Heart right ventricle (tissue), 16 donors: ENCODE measurements at regions not wholly inside any gene's neighbourhood (a gene's known extent, or its start where the extent isn't known, plus 50 kb on each side); places are given as distances from the start of the nearest gene placed in this dataset.

Experiments
- ATAC-seq, 8 donors: fragments of 200-7000 bp; cut with Tn5 transposase; one replicate each; pipeline ENCODE4 v1.9.1; 2020; ENCODE audit warnings: mild to moderate bottlenecking in 8 of 8, moderate library complexity in 8 of 8, moderate number of reproducible peaks in 1 of 8
- DNase-seq, 2 donors: peaks; one replicate each; pipeline ENCODE4 v3.0.0-alpha.2; 2020
- H3K27ac ChIP-seq, 10 donors: fragments of 200-600 bp; sonication (generic) in 2 of 10; one replicate each; pipeline versions ENCODE4 v1.5.0 to v1.8.0; 2020 to 2022; ENCODE audit warnings: mild to moderate bottlenecking in 3 of 10
- H3K27me3 ChIP-seq, 7 donors: fragments of 200-600 bp; one replicate each; pipeline ENCODE4 v1.8.0; 2021 to 2022; ENCODE audit warnings: mild to moderate bottlenecking in 2 of 7
- H3K36me3 ChIP-seq, 9 donors: fragments of 200-600 bp; sonication (generic) in 1 of 9; one replicate each; pipeline versions ENCODE4 v1.5.0 to v1.8.0; 2020 to 2022; ENCODE audit warnings: mild to moderate bottlenecking in 2 of 9
- H3K4me1 ChIP-seq, 9 donors: fragments of 200-600 bp; sonication (generic) in 1 of 9; one replicate each; pipeline versions ENCODE4 v1.5.0 to v1.8.0; 2020 to 2022; ENCODE audit warnings: mild to moderate bottlenecking in 4 of 9
- H3K4me3 ChIP-seq, 10 donors: fragments of 200-600 bp; sonication (generic) in 2 of 10; one replicate each; pipeline versions ENCODE4 v1.5.0 to v1.8.0; 2020 to 2022; ENCODE audit warnings: mild to moderate bottlenecking in 7 of 10, moderate library complexity in 2 of 10
- H3K9me3 ChIP-seq, 11 donors: fragments of 200-600 bp in 10 of 11; sonication (generic) in 2 of 11; one replicate each; pipeline versions ENCODE4 v1.5.0 to v1.8.0; 2013 to 2022; ENCODE audit warnings: mild to moderate bottlenecking in 2 of 11, control low read depth in 1 of 11, moderate library complexity in 1 of 11
- WGBS, 2 donors: extraction: QIAGEN DNeasy Blood & Tissue Kit; methylation state at CpG; one replicate each; pipeline ENCODE4 v1.1.7; 2013; ENCODE audit warnings: inconsistent platforms in 1 of 2; 5-methylcytosine and 5-hydroxymethylcytosine counted together
- intact Hi-C, 10 donors: fragments of 100-400 bp; cut with DNase I; formaldehyde crosslinking; loops; one replicate each; pipeline versions ENCODE4 v1.11.1 to v1.14.2; 2022
- TF ChIP-seq, protein P1 (sequence below), 9 donors: fragments of 200-600 bp; sonication (generic) in 2 of 9; IDR thresholded peaks; one replicate each; pipeline versions ENCODE4 v1.5.0 to v1.8.0; 2021 to 2022; ENCODE audit warnings: antibody characterized with exemption in 9 of 9, mild to moderate bottlenecking in 5 of 9, moderate library complexity in 1 of 9
- donor health status: Arrhythmogenic right ventricular cardiomyopathy.
- donor health status: ischemic (EF 13 %, LVEDD 7.1; RV severe dilation, severe dysfunction).
- donor health status: healthy with polysubstance abuse.
- donor health status: DM: no; HTN: yes; CAD: no.
- donor health status: DM: no; HTN: no; CAD: no.
- donor health status: ischemic (EF 25% LVEDD 6.9; RV normal size, moderate dysfunction).
- donor health status: ischemic (EF 25% LVEDD 5.7; RV mildly dilated, moderate dysfunction).
- donor health status: healthy.
- donor health status: DM: yes; HTN: yes; CAD: no.
- donor health status: Ischemic cardiomyopathy.
- donor health status: ischemic (EF 35%, LVEDD 5.7; RV mildly dilated, moderate dysfunction).
- donor health status: nonischemic (EF 11% LVEDD 7.7; RV severe dilation, severe dysfunction).
- donor health status: DM: yes; HTN: yes; CAD: no.
- donor health status: PGD.
- donor health status: ischemic (EF 29% LVEDD 5.4; RV normal size, mild dysfunction).
- donor health status: nonischemic (EF 23%, LVEDD 6.1; RV moderate dilation, normal function).

DNA sequence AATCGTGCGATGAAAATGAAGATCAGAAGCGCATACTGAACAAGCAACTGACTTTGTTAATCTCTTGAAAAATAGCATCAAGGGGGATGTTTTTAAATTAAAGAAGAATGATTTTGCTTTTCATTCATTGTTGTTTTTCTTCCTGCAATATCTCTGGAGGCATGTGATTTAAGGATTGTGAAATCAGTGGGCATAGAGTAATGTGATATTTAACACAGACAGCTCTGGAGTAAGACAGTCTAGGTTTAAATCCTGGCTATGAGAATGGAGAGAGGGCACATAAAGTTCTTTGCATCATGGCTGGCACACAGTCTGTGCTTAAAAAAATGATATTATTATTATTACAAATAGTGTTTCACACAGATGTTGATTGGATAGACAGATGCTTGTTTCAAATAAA lies 243.1 kb upstream of the NBEA start:
- no peaks in the 10 kb centered on the region for H3K9me3 ChIP-seq
- no peaks in the 10 kb centered on the region for H3K36me3 ChIP-seq
- H3K27me3 ChIP-seq, result no peaks in the 10 kb centered on the region
- DNase-seq, result no peak
- WGBS, 2 donors, result 90 to 92% methylated on average over 3 of the region's 3 CpGs
- ATAC-seq, result peak in 1 of 8 donors; percentile 69
- H3K27ac ChIP-seq, result no peak overlapping the region
- no peak overlapping the region for H3K4me3 ChIP-seq
- TF ChIP-seq, protein P1, sequence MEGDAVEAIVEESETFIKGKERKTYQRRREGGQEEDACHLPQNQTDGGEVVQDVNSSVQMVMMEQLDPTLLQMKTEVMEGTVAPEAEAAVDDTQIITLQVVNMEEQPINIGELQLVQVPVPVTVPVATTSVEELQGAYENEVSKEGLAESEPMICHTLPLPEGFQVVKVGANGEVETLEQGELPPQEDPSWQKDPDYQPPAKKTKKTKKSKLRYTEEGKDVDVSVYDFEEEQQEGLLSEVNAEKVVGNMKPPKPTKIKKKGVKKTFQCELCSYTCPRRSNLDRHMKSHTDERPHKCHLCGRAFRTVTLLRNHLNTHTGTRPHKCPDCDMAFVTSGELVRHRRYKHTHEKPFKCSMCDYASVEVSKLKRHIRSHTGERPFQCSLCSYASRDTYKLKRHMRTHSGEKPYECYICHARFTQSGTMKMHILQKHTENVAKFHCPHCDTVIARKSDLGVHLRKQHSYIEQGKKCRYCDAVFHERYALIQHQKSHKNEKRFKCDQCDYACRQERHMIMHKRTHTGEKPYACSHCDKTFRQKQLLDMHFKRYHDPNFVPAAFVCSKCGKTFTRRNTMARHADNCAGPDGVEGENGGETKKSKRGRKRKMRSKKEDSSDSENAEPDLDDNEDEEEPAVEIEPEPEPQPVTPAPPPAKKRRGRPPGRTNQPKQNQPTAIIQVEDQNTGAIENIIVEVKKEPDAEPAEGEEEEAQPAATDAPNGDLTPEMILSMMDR (IDR thresholded peaks at IDR 0.05), result no peak
- intact Hi-C loops, result loop anchor here in 1 of 10 donors (10.0 kb wide), 1 partner anchor 96 kb away; no protein-coding TSS in a partner anchor
- peaks cover 0 to 13% (median 0%) of the 10 kb centered on the region in 9 donors for H3K4me1 ChIP-seq

DNA sequence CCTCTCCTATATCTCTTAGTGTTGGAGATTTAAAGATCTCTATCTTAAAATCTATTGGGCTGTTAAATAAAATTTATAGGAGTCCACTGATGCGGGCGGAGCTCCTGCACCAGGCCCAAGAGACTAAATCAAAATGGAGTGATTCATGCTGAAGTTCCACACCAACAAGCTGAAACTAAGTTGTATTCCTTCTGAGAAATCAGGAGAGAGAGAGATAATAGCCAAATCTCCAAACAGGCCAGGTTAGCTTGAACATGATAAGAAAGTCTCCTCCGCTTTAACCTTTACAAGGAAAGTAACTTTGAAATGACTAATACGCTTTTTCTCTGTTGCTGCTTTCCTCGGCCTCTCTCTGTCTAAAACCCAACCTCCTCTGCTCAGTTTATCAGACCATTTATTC lies 241.9 kb upstream of the NBEA start:
- WGBS, 2 donors, result 97 to 99% methylated on average over 5 of the region's 5 CpGs
- DNase-seq (no peak), ATAC-seq (no peak)
- Histone ChIP-seq H3K9me3 (no peaks in the 10 kb centered on the region), H3K4me1 (peaks cover 0 to 13% (median 0%) of the 10 kb centered on the region in 9 donors), H3K36me3 (no peaks in the 10 kb centered on the region), H3K27me3 (no peaks in the 10 kb centered on the region), H3K27ac (no peak overlapping the region), H3K4me3 (no peak overlapping the region)
- intact Hi-C loops, result no loop called here
- TF ChIP-seq, protein P1 (IDR thresholded peaks at IDR 0.05), result no peak

DNA sequence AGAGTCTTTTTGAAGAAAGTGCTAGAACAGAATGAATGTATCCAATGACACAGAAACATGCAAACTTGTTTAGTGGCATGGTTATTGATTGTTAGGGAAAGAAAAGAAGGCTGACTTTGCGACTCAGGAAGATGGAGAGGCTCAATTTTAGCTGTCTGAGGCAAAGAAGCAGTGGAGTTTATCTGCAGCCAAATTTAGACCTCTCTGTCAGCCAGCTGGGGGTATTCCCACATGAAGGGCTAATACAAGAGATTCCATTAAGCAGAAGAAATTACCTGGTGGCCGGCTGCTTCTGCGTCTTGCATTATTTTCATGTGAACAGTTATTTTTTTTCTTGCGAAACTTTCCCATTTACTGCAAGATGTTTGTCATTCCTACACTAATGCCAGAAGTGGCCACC lies 240.2 kb upstream of the NBEA start:
- DNase-seq (no peak), ATAC-seq (peak in 2 of 8 donors; percentile 64 to 67)
- H3K9me3 ChIP-seq, result no peaks in the 10 kb centered on the region
- TF ChIP-seq, protein P1 (IDR thresholded peaks at IDR 0.05), result no peak
- no peaks in the 10 kb centered on the region for H3K27me3 ChIP-seq
- no peak overlapping the region for H3K4me3 ChIP-seq
- peaks cover 0 to 13% (median 0%) of the 10 kb centered on the region in 9 donors for H3K4me1 ChIP-seq
- no peaks in the 10 kb centered on the region for H3K36me3 ChIP-seq
- no peak overlapping the region for H3K27ac ChIP-seq
- intact Hi-C loops, result no loop called here
- 58 to 76% methylated on average over 4 of the region's 4 CpGs for WGBS, 2 donors

DNA sequence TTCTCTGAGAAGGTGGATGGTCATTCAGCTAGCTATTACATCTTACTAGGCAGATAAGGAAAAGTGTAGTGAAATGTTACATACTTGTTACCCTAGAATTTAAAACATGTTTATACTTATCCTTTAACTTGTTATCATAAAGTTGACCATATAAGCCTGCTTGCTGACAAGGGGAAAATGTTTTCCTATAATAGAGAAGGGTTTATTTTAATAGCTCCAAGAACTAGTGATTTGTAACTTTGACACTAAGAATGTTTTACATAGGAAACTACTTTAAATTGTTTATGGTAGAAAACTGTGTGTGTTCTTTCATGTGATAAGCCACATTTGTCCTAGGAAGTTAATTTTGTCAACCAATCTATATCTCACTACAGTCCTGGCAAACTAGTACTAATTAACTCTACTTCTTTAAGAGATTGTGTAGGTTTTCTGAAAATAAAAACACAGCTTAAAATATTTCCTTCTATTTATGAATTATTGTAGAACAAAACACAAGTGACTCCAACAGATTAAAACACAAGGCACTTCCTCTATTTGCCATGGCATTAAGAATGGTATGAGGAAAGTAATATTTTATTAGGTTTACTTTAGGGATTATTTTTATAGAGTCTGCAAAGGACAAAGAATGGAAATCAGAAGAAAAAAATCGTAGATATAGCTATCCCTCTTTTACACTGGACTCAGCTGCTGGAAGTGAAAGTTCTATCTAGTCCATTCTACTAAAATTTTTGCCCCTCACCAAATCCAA lies 233.3 kb upstream of the NBEA start:
- 56 to 85% methylated on average over 1 of the region's 1 CpG for WGBS, 2 donors
- TF ChIP-seq, protein P1 (IDR thresholded peaks at IDR 0.05), result no peak
- ATAC-seq, result no peak
- Histone ChIP-seq H3K36me3 (no peaks in the 10 kb centered on the region), H3K4me3 (no peak overlapping the region), H3K9me3 (peaks cover 0 to 8% (median 0%) of the 10 kb centered on the region in 11 donors), H3K4me1 (no peaks in the 10 kb centered on the region), H3K27ac (no peak overlapping the region), H3K27me3 (no peaks in the 10 kb centered on the region)
- intact Hi-C loops, result no loop called here
- no peak for DNase-seq
